ENCODE measurements at regions not wholly inside any gene's neighbourhood (a gene's known extent, or its start where the extent isn't known, plus 50 kb on each side); places are given as distances from the start of the nearest gene placed in this dataset.

GRCh38 chr4:33226133-33226532 is 2506.0 kb downstream of the PCDH7 start:
- Histone ChIP-seq H3K36me3 (no peaks in the 10 kb centered on the region), H3K27ac (no peak overlapping the region), H3K4me3 (no peak overlapping the region), H3K4me1 (no peaks in the 10 kb centered on the region), H3K9me3 (no peaks in the 10 kb centered on the region), H3K27me3 (no peaks in the 10 kb centered on the region)
- ATAC-seq (ENCODE audit: low FRiP score in 2 of 2): no peak
- 62 to 69% methylated on average over 2 of the region's 2 CpGs for WGBS, 2 donors
- TF ChIP-seq POLR2AphosphoS5 (IDR thresholded peaks at IDR 0.05) (no peak), EP300 (IDR thresholded peaks at IDR 0.05) (no peak), POLR2A (IDR thresholded peaks at IDR 0.05) (no peak)
- TF ChIP-seq, protein P1, sequence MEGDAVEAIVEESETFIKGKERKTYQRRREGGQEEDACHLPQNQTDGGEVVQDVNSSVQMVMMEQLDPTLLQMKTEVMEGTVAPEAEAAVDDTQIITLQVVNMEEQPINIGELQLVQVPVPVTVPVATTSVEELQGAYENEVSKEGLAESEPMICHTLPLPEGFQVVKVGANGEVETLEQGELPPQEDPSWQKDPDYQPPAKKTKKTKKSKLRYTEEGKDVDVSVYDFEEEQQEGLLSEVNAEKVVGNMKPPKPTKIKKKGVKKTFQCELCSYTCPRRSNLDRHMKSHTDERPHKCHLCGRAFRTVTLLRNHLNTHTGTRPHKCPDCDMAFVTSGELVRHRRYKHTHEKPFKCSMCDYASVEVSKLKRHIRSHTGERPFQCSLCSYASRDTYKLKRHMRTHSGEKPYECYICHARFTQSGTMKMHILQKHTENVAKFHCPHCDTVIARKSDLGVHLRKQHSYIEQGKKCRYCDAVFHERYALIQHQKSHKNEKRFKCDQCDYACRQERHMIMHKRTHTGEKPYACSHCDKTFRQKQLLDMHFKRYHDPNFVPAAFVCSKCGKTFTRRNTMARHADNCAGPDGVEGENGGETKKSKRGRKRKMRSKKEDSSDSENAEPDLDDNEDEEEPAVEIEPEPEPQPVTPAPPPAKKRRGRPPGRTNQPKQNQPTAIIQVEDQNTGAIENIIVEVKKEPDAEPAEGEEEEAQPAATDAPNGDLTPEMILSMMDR (IDR thresholded peaks at IDR 0.05): no peak
- no peak for DNase-seq

- Histone ChIP-seq H3K4me3 (no peak overlapping the region), H3K36me3 (no peaks in the 10 kb centered on the region), H3K27ac (no peak overlapping the region), H3K9me3 (no peaks in the 10 kb centered on the region), H3K4me1 (no peaks in the 10 kb centered on the region), H3K27me3 (no peaks in the 10 kb centered on the region)
- TF ChIP-seq EP300 (IDR thresholded peaks at IDR 0.05): no peak
- TF ChIP-seq, protein P1 (IDR thresholded peaks at IDR 0.05): no peak
- no peak for TF ChIP-seq POLR2A (IDR thresholded peaks at IDR 0.05)
- no peak for TF ChIP-seq POLR2AphosphoS5 (IDR thresholded peaks at IDR 0.05)
- no peak for ATAC-seq (ENCODE audit: low FRiP score in 2 of 2)
- DNase-seq: no peak
- 82 to 86% methylated on average over 1 of the region's 1 CpG for whole genome bisulfite sequencing, 2 donors
These were observed 2506.6 kb downstream of the PCDH7 start for GRCh38 chr4:33226783-33227182.

- no peak for DNase-seq
- Histone ChIP-seq H3K27ac (no peak overlapping the region), H3K4me1 (no peaks in the 10 kb centered on the region), H3K4me3 (no peak overlapping the region), H3K27me3 (no peaks in the 10 kb centered on the region), H3K36me3 (no peaks in the 10 kb centered on the region), H3K9me3 (no peaks in the 10 kb centered on the region)
- WGBS, 2 donors: 90 to 93% methylated on average over 10 of the region's 10 CpGs
- TF ChIP-seq EP300 (IDR thresholded peaks at IDR 0.05): no peak
- TF ChIP-seq, protein P1 (IDR thresholded peaks at IDR 0.05): no peak
- TF ChIP-seq POLR2A (IDR thresholded peaks at IDR 0.05): no peak
- TF ChIP-seq POLR2AphosphoS5 (IDR thresholded peaks at IDR 0.05): no peak
- ATAC-seq (ENCODE audit: low FRiP score in 2 of 2): no peak
These were observed 2534.9 kb downstream of the PCDH7 start for GRCh38 chr4:33255094-33255493.

DNA sequence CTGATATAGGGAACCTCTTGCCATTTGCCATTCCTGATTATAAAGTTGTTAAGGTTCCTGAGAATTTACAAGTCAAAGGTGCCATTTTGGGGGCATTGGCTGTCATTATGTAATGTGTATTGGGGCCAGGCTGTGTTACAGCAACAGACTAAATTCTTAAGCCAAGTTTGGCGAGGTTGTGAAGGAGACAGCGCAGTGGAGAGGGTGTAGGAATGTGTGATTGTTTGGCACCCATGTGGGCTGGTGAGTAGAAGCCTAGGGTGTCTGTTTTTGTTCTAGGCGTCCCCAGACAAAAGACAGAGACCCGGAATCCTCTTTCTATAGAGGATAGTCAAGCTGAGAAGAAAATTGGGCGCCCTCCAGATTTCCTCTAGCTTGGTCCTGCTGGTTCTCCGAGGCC is 2535.3 kb downstream of the PCDH7 start:
- TF ChIP-seq, protein P1 (IDR thresholded peaks at IDR 0.05): no peak
- TF ChIP-seq POLR2A (IDR thresholded peaks at IDR 0.05): no peak
- TF ChIP-seq EP300 (IDR thresholded peaks at IDR 0.05): no peak
- no peak for TF ChIP-seq POLR2AphosphoS5 (IDR thresholded peaks at IDR 0.05)
- no peaks in the 10 kb centered on the region for H3K36me3 ChIP-seq
- H3K27me3 ChIP-seq: no peaks in the 10 kb centered on the region
- no peaks in the 10 kb centered on the region for H3K4me1 ChIP-seq
- no peak overlapping the region for H3K27ac ChIP-seq
- ATAC-seq (ENCODE audit: low FRiP score in 2 of 2): no peak
- no peak overlapping the region for H3K4me3 ChIP-seq
- DNase-seq: no peak
- 84 to 91% methylated on average over 6 of the region's 6 CpGs for WGBS, 2 donors
- H3K9me3 ChIP-seq: no peaks in the 10 kb centered on the region

DNA sequence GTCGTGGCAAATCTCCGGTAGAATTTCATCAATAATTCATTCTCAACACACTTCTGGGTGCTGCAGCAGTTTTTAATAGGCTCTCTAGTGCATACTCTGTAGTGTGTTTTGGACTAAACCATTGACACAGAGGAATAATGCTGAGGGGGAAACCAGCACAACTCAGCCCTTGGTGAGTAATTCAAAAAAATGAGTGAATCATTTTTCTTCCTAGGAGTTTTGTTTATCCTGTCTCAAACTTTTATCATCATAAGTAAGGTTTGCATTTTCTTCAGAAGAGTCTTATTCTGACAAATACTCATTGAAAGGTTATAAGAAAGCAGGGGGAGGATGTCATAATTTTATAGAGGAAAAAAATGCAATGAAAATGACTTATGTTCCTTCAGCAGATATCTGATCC is 2542.7 kb downstream of the PCDH7 start:
- no peak overlapping the region for H3K4me3 ChIP-seq
- H3K27me3 ChIP-seq: no peaks in the 10 kb centered on the region
- WGBS, 2 donors: 79 to 89% methylated on average over 2 of the region's 2 CpGs
- H3K36me3 ChIP-seq: no peaks in the 10 kb centered on the region
- DNase-seq: no peak
- ATAC-seq (ENCODE audit: low FRiP score in 2 of 2): no peak
- no peak overlapping the region for H3K27ac ChIP-seq
- H3K9me3 ChIP-seq: no peaks in the 10 kb centered on the region
- H3K4me1 ChIP-seq: no peaks in the 10 kb centered on the region
- TF ChIP-seq, protein P1 (IDR thresholded peaks at IDR 0.05): no peak
- no peak for TF ChIP-seq EP300 (IDR thresholded peaks at IDR 0.05)
- TF ChIP-seq POLR2AphosphoS5 (IDR thresholded peaks at IDR 0.05): no peak
- TF ChIP-seq POLR2A (IDR thresholded peaks at IDR 0.05): no peak
